ENCODE measurements at regions not wholly inside any gene's neighbourhood (a gene's known extent, or its start where the extent isn't known, plus 50 kb on each side); places are given as distances from the start of the nearest gene placed in this dataset.

DNA sequence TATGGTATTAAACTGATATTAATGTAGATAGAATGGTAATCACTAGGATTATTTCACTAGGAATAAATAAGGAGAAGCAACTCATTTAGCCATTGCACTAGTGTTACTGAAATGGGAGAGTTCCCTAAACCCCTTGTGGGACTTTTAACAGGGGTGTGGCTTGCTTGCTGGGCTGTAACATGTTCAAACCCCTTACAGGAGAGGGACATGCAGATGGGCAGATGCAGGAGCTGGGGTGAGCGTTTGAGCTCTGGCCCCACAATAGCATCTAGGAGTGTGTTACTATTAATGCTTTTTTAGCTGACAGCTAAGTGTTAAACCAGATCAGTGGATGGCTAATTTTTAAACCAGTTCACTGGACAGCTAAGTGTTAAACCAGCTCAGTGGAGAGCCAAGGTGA, 89.3 kb upstream of the ST8SIA4 start:
- TF ChIP-seq, protein P1, sequence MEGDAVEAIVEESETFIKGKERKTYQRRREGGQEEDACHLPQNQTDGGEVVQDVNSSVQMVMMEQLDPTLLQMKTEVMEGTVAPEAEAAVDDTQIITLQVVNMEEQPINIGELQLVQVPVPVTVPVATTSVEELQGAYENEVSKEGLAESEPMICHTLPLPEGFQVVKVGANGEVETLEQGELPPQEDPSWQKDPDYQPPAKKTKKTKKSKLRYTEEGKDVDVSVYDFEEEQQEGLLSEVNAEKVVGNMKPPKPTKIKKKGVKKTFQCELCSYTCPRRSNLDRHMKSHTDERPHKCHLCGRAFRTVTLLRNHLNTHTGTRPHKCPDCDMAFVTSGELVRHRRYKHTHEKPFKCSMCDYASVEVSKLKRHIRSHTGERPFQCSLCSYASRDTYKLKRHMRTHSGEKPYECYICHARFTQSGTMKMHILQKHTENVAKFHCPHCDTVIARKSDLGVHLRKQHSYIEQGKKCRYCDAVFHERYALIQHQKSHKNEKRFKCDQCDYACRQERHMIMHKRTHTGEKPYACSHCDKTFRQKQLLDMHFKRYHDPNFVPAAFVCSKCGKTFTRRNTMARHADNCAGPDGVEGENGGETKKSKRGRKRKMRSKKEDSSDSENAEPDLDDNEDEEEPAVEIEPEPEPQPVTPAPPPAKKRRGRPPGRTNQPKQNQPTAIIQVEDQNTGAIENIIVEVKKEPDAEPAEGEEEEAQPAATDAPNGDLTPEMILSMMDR (IDR thresholded peaks at IDR 0.05; ENCODE audit: low read length): no peak
- no peak for TF ChIP-seq EZH2 (IDR thresholded peaks at IDR 0.05; ENCODE audit: borderline replicate concordance, low read length)
